ENCODE measurements at regions not wholly inside any gene's neighbourhood (a gene's known extent, or its start where the extent isn't known, plus 50 kb on each side); places are given as distances from the start of the nearest gene placed in this dataset.

GRCh38 chr11:80819271-80819670 is 1378.4 kb upstream of the TENM4 start:
- TF ChIP-seq CTCF (IDR thresholded peaks at IDR 0.05): no peak
- TF ChIP-seq POLR2A (IDR thresholded peaks at IDR 0.05): no peak

Measured in adrenal gland (tissue), 5 donors.